Right lobe of liver (tissue), 6 donors: ENCODE measurements at regions not wholly inside any gene's neighbourhood (a gene's known extent, or its start where the extent isn't known, plus 50 kb on each side); places are given as distances from the start of the nearest gene placed in this dataset.

ENCODE experiments used
- ATAC-seq, 4 donors: fragments of 200-7000 bp; cut with Tn5 transposase; one replicate each; pipeline ENCODE4 v1.9.1; 2020; ENCODE audit warnings: mild to moderate bottlenecking in 4 of 4, moderate library complexity in 4 of 4
- DNase-seq, 3 donors: peaks; one replicate each; pipeline ENCODE4 v3.0.0-alpha.2; 2020
- H3K27ac ChIP-seq, 3 donors: fragments of 200-600 bp; one replicate each; pipeline ENCODE4 v1.8.0; 2022
- H3K27me3 ChIP-seq, 2 donors: fragments of 200-600 bp; one replicate each; pipeline ENCODE4 v1.8.0; 2022
- H3K36me3 ChIP-seq, 4 donors: fragments of 200-600 bp; sonication (generic) in 1 of 4; one replicate each; pipeline versions ENCODE4 v1.5.1 to v1.8.0; 2017 to 2022; ENCODE audit warnings: control low read depth in 1 of 4
- H3K4me1 ChIP-seq, 4 donors: fragments of 200-600 bp; sonication (generic) in 1 of 4; one replicate each; pipeline versions ENCODE4 v1.5.1 to v1.8.0; 2017 to 2022; ENCODE audit warnings: control low read depth in 1 of 4
- H3K4me3 ChIP-seq, 3 donors: fragments of 200-600 bp; one replicate each; pipeline ENCODE4 v1.8.0; 2022
- H3K9me3 ChIP-seq, 4 donors: fragments of 200-600 bp; sonication (generic) in 1 of 4; one replicate each; pipeline versions ENCODE4 v1.5.1 to v1.8.0; 2017 to 2022; ENCODE audit warnings: control low read depth in 1 of 4
- POLR2A ChIP-seq: fragments of 450-650 bp; IDR thresholded peaks from one replicate; pipeline ENCODE4 v1.6.1; 2017; ENCODE audit warnings: antibody characterized with exemption, mild to moderate bottlenecking
- WGBS: methylation state at CpG from one replicate; pipeline ENCODE4 v1.1.6; 2018; ENCODE audit warnings: low coverage, low lambda C conversion rate; ENCODE audit not compliant: insufficient coverage; ENCODE audit errors: missing lambda C conversion rate; 5-methylcytosine and 5-hydroxymethylcytosine counted together
- intact Hi-C, 2 donors: fragments of 100-400 bp; cut with DNase I; formaldehyde crosslinking; loops; one replicate each; pipeline versions ENCODE4 v1.11.2 to v1.14.1; 2022
- TF ChIP-seq, protein P1 (sequence below), 4 donors: fragments of 200-600 bp in 3 of 4; fragments of 450-650 bp in 1 of 4; IDR thresholded peaks; one replicate each; pipeline versions ENCODE4 v1.5.1 to v1.8.0; 2016 to 2022; ENCODE audit warnings: antibody characterized with exemption in 4 of 4, mild to moderate bottlenecking in 2 of 4
- donor health status: DM: no; HTN: yes; CAD: no.
- donor health status: DM: no; HTN: no; CAD: no.
- donor health status: DM: no; HTN: no; CAD: no.
- donor health status: DM: no; HTN: yes; CAD: no.
- donor health status: DM: no; HTN: yes; CAD: no.

DNA sequence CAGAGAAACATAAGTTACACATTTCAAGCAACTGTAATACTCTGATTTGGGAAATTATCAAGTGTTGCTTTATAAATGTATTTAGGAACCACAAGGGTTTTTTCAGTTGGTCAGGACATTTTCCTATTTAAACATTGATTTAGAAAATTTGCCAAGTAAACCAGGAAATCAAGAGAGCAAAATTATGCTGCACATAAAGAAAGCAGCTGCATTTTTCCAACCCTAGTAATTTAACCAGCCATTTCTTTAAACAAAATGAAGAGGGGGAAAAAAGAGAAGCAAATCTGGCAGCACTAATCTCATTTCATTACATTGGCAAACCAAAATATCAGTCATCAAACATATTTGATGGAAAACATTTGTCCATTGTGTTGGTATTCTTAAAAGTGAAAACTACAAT is 271.4 kb downstream of the TLE1 start:
- H3K36me3 ChIP-seq: no peaks in the 10 kb centered on the region
- intact Hi-C loops: no loop called here
- no peaks in the 10 kb centered on the region for H3K9me3 ChIP-seq
- no peak overlapping the region for H3K4me3 ChIP-seq
- TF ChIP-seq, protein P1, sequence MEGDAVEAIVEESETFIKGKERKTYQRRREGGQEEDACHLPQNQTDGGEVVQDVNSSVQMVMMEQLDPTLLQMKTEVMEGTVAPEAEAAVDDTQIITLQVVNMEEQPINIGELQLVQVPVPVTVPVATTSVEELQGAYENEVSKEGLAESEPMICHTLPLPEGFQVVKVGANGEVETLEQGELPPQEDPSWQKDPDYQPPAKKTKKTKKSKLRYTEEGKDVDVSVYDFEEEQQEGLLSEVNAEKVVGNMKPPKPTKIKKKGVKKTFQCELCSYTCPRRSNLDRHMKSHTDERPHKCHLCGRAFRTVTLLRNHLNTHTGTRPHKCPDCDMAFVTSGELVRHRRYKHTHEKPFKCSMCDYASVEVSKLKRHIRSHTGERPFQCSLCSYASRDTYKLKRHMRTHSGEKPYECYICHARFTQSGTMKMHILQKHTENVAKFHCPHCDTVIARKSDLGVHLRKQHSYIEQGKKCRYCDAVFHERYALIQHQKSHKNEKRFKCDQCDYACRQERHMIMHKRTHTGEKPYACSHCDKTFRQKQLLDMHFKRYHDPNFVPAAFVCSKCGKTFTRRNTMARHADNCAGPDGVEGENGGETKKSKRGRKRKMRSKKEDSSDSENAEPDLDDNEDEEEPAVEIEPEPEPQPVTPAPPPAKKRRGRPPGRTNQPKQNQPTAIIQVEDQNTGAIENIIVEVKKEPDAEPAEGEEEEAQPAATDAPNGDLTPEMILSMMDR (IDR thresholded peaks at IDR 0.05): no peak
- no peak for TF ChIP-seq POLR2A
- H3K27ac ChIP-seq: no peak overlapping the region
- no peaks in the 10 kb centered on the region for H3K27me3 ChIP-seq
- DNase-seq: no peak
- ATAC-seq: peak in 1 of 4 donors; percentile 55
- H3K4me1 ChIP-seq: no peaks in the 10 kb centered on the region

DNA sequence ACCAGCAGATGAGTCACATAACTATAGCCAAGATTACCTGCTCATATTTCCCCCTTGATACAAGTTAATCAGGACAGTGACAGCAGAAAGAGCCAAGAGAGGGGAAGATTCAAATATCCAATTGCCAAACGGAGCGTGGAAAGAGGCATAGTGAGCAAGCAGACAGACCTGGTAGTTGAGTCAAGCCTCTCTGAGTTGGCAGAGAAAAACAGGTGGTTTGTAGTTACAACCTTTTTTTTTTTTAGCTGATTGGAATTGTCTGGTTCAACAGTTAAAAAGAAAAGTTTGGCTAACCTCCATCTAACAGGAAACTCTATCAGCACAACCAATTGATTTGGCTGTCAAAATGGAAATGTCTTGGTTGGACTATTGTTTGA is 272.1 kb downstream of the TLE1 start:
- Histone ChIP-seq H3K27me3 (no peaks in the 10 kb centered on the region), H3K27ac (no peak overlapping the region), H3K4me1 (no peaks in the 10 kb centered on the region), H3K9me3 (no peaks in the 10 kb centered on the region), H3K36me3 (no peaks in the 10 kb centered on the region), H3K4me3 (no peak overlapping the region)
- peak in 1 of 4 donors; percentile 18 for ATAC-seq
- TF ChIP-seq POLR2A: no peak
- TF ChIP-seq, protein P1 (IDR thresholded peaks at IDR 0.05): no peak
- intact Hi-C loops: no loop called here
- 70% methylated on average over 2 of the region's 2 CpGs for WGBS
- DNase-seq: no peak

DNA sequence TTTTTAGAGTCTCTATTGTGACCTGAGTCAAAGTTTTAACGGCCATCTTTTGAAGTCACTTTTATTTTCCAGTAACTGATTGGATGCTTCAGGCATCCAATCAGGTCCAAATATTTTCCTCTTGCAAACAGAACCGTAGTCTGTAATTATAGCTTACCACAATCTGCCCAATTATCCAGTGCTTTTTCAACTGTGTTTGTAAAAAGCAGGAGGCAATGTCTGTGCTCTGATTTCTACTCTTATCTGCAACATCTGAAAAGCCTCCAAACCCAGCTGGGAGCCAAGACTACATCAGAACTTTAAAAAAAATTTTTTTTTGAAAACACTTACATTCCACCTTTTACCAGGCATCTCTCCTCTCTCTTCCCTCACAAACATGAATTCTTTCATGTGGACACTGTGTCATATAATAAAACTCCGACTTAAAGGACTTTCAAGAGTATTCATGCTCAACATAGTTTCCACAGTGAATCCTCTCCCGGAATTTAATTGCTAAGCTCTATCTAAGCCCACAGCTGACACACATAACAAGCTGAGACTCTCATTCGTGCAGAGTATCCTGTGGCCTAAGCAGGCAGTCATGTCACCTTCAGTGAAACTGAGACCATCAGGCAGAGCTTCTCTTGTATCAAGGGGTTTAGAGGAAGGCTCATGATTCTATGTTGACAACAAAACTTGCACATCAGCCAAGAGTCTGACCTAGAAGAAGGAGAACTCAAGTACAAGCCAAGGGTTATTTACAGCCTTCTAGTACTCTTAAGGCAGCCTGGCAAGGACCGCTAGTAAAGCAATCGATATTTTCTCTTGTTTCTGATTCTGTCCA is 272.7 kb downstream of the TLE1 start:
- TF ChIP-seq POLR2A: no peak
- TF ChIP-seq, protein P1 (IDR thresholded peaks at IDR 0.05): no peak
- Histone ChIP-seq H3K27ac (no peak overlapping the region), H3K36me3 (no peaks in the 10 kb centered on the region), H3K4me3 (no peak overlapping the region), H3K9me3 (no peaks in the 10 kb centered on the region), H3K27me3 (no peaks in the 10 kb centered on the region), H3K4me1 (no peaks in the 10 kb centered on the region)
- no peak for DNase-seq
- WGBS: 76% methylated on average over 6 of the region's 7 CpGs
- no peak for ATAC-seq
- intact Hi-C loops: no loop called here

DNA sequence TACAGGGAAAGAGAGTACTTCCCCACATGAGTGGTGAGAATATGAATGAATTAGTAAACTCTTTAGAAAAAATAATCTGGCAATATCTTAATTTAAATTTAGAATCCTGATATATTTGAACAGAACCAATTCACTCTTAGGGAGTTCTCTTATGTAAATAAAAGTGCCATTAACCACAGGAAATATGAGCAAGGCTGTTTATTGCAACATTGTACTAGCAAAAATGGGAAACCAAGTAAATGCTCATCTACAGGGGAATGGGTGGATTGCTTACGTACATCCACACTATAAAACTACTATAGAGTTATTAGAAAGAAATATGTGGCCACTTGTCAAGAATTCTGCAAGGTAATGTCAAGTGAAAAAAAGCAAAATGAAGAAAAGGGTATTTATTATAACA is 274.5 kb downstream of the TLE1 start:
- TF ChIP-seq, protein P1 (IDR thresholded peaks at IDR 0.05): no peak
- no peak for TF ChIP-seq POLR2A
- DNase-seq (no peak), ATAC-seq (no peak)
- H3K4me1 ChIP-seq: no peaks in the 10 kb centered on the region
- no peaks in the 10 kb centered on the region for H3K9me3 ChIP-seq
- H3K27ac ChIP-seq: no peak overlapping the region
- intact Hi-C loops: no loop called here
- no peak overlapping the region for H3K4me3 ChIP-seq
- H3K36me3 ChIP-seq: no peaks in the 10 kb centered on the region
- H3K27me3 ChIP-seq: no peaks in the 10 kb centered on the region
- 53% methylated on average over 1 of the region's 1 CpG for WGBS
